Thyroid gland (tissue), 4 donors: ENCODE measurements at regions not wholly inside any gene's neighbourhood (a gene's known extent, or its start where the extent isn't known, plus 50 kb on each side); places are given as distances from the start of the nearest gene placed in this dataset.

Source experiments
- DNase-seq, 2 donors: peaks; one replicate each; pipeline ENCODE4 v3.0.0-alpha.2; 2019
- H3K27ac ChIP-seq, 3 donors: fragments of 200-600 bp; sonication (generic); 1 replicate in 2 of 3; 2 replicates in 1 of 3; pipeline ENCODE4 v1.5.1; 2016 to 2019; ENCODE audit warnings: mild to moderate bottlenecking in 1 of 3, moderate library complexity in 1 of 3
- H3K27me3 ChIP-seq: fragments of 200-600 bp; sonication (generic); one replicate; pipeline ENCODE4 v1.5.1; 2019
- H3K36me3 ChIP-seq, 2 donors: fragments of 200-600 bp; sonication (generic); one replicate each; pipeline ENCODE4 v1.5.1; 2016 to 2019
- H3K4me1 ChIP-seq, 2 donors: fragments of 200-600 bp; sonication (generic); one replicate each; pipeline ENCODE4 v1.5.1; 2017 to 2019
- H3K4me3 ChIP-seq, 3 donors: fragments of 200-600 bp; sonication (generic); replicated peaks in 1 of 3; 1 replicate in 2 of 3; 2 replicates in 1 of 3; pipeline ENCODE4 v1.5.1; 2016; ENCODE audit warnings: mild to moderate bottlenecking in 1 of 3
- H3K9me3 ChIP-seq: fragments of 200-600 bp; sonication (generic); one replicate; pipeline ENCODE4 v1.5.1; 2017
- CTCF ChIP-seq, 6 experiments: fragments of 200-600 bp in 3 of 6; fragments of 450-650 bp in 3 of 6; sonication (generic) in 3 of 6; IDR thresholded peaks; one replicate each; pipeline ENCODE4 v1.5.1; 2016 to 2019; ENCODE audit warnings: antibody characterized with exemption in 6 of 6, mild to moderate bottlenecking in 2 of 6, inconsistent platforms in 1 of 6, moderate library complexity in 1 of 6
- POLR2A ChIP-seq, 2 donors: fragments of 450-650 bp; IDR thresholded peaks; one replicate each; pipeline ENCODE4 v1.6.1; 2017; ENCODE audit warnings: antibody characterized with exemption in 2 of 2, mild to moderate bottlenecking in 2 of 2, moderate library complexity in 1 of 2
- WGBS, 2 donors: methylation state at CpG; one replicate each; pipeline ENCODE4 v1.1.5; 2017; 5-methylcytosine and 5-hydroxymethylcytosine counted together
- intact Hi-C: fragments of 100-400 bp; cut with DNase I; formaldehyde crosslinking; loops from one replicate; pipeline ENCODE4 v1.15.1; 2023

GRCh38 chr17:68775969-68776368 lies 174.8 kb upstream of the FAM20A start:
- Histone ChIP-seq H3K9me3 (no peaks in the 10 kb centered on the region), H3K27me3 (no peaks in the 10 kb centered on the region), H3K4me3 (no peak overlapping the region), H3K36me3 (no peaks in the 10 kb centered on the region), H3K27ac (no peak overlapping the region), H3K4me1 (peaks cover 0 to 17% of the 10 kb centered on the region in 2 donors)
- TF ChIP-seq CTCF (IDR thresholded peaks at IDR 0.05) = no peak
- no peak for TF ChIP-seq POLR2A (IDR thresholded peaks at IDR 0.05)
- 93 to 96% methylated on average over 2 of the region's 2 CpGs for WGBS, 2 donors
- no peak for DNase-seq
- intact Hi-C loops = loop anchor here (5.0 kb wide), 2 partner anchors 196 to 461 kb away; no protein-coding TSS in a partner anchor

DNA sequence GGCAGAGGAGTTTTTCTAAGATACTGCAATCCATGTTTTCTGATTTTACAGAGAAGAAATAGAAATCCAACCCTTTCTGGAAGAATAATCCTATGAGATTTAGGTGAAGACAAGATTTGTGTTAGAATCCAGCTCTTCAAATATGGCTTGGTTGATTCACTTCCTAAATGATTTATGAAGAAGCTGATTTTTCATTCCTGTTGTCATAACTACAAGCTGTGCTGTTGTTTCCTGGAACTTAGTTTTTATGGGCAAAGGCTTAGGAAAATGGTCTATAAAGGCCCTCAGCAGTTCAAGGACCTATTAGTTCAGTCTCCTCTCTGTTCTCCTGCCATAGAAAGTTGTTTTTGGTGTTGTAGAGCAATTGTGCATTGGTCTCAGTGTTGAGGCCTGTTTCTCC lies 174.2 kb upstream of the FAM20A start:
- no peaks in the 10 kb centered on the region for H3K27me3 ChIP-seq
- intact Hi-C loops = loop anchor here (5.0 kb wide), 2 partner anchors 197 to 462 kb away; no protein-coding TSS in a partner anchor
- H3K9me3 ChIP-seq = no peaks in the 10 kb centered on the region
- no peak for TF ChIP-seq CTCF (IDR thresholded peaks at IDR 0.05)
- TF ChIP-seq POLR2A (IDR thresholded peaks at IDR 0.05) = no peak
- DNase-seq = no peak
- H3K4me3 ChIP-seq = no peak overlapping the region
- peak overlapping the region in 1 of 3 donors; percentile 2 for H3K27ac ChIP-seq
- peaks cover 0 to 17% of the 10 kb centered on the region in 2 donors for H3K4me1 ChIP-seq
- H3K36me3 ChIP-seq = no peaks in the 10 kb centered on the region

DNA sequence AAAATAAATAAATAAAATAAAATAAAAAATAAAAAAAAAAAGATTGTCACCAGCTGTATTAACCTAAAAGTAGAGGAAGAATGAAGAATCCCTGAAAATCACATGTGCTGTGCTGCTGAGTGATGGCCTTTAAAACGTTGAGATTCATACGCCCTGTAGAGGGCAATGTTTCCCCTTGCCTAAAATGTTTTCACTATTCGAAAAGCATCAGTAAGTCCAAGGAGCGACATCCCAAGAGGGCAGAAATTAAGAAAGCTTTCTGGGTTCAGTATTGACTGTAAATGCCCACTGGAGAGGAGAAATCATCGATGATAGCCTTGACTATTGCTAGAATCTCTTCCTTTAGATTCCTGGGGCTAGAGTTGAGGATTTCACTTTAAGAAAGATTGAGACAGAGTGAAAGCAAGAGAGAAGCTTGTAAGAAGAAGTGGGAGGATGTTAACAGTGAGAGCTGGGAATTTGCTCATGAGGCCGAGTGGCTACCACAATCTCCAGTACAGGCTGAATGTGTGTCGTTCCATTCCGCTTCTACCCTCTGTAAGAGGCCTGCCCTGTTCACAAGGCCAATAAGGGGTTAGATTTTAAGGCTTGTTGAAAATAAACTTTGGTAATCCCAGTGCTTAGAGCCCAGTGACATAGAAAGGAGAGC lies 170.8 kb upstream of the FAM20A start:
- TF ChIP-seq POLR2A (IDR thresholded peaks at IDR 0.05) (no peak), CTCF (IDR thresholded peaks at IDR 0.05) (peak in 4 of 6 experiments; percentile 52 to 71 (median 66))

DNA sequence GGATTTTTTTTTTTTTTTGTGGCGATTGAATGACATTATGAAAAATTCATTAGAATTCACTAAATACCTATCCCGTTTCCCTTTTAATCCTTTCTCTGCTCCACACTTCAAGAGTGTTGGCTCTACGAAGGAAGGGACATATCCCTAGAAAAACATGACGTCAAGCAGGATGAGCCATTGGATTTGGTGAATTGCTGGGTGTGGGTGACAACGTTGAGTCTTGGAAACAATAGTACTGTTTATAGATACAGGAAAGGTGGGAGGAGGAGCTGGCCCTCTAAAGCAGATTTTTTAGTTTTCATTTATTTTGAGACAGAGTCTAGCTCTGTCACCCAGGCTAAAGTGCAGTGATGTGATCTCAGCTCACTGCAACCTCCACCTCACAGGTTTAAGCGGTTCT lies 167.6 kb upstream of the FAM20A start:
- intact Hi-C loops = no loop called here
- Histone ChIP-seq H3K4me3 (no peak overlapping the region), H3K9me3 (no peaks in the 10 kb centered on the region), H3K27ac (no peak overlapping the region), H3K27me3 (no peaks in the 10 kb centered on the region), H3K4me1 (no peaks in the 10 kb centered on the region), H3K36me3 (no peaks in the 10 kb centered on the region)
- DNase-seq = no peak
- TF ChIP-seq POLR2A (IDR thresholded peaks at IDR 0.05) (no peak), CTCF (IDR thresholded peaks at IDR 0.05) (no peak)
- 74 to 81% methylated on average over 6 of the region's 6 CpGs for WGBS, 2 donors

More for the DNA sequence above, 170.8 kb upstream of the FAM20A start:
- no peak for DNase-seq
- Histone ChIP-seq H3K9me3 (no peaks in the 10 kb centered on the region), H3K4me3 (no peak overlapping the region), H3K27ac (no peak overlapping the region), H3K36me3 (no peaks in the 10 kb centered on the region), H3K4me1 (peaks cover 0 to 6% of the 10 kb centered on the region in 2 donors), H3K27me3 (no peaks in the 10 kb centered on the region)
- 21% methylated on average over 8 of the region's 8 CpGs for WGBS, 2 donors
- intact Hi-C loops = loop anchor here (5.0 kb wide), 1 partner anchor 480 kb away; no protein-coding TSS in a partner anchor

GRCh38 chr17:68766640-68767039 lies 165.5 kb upstream of the FAM20A start:
- Histone ChIP-seq H3K4me3 (no peak overlapping the region), H3K36me3 (no peaks in the 10 kb centered on the region), H3K9me3 (no peaks in the 10 kb centered on the region), H3K4me1 (no peaks in the 10 kb centered on the region), H3K27me3 (no peaks in the 10 kb centered on the region), H3K27ac (no peak overlapping the region)
- DNase-seq = no peak
- TF ChIP-seq POLR2A (IDR thresholded peaks at IDR 0.05) (no peak), CTCF (IDR thresholded peaks at IDR 0.05) (no peak)
- intact Hi-C loops = no loop called here
- 89 to 90% methylated on average over 4 of the region's 4 CpGs for WGBS, 2 donors
